Liver (tissue), 8 donors: ENCODE measurements at regions not wholly inside any gene's neighbourhood (a gene's known extent, or its start where the extent isn't known, plus 50 kb on each side); places are given as distances from the start of the nearest gene placed in this dataset.

Experiments used
- DNase-seq: peaks from one replicate; pipeline ENCODE4 v3.0.0-alpha.2; 2017; ENCODE audit warnings: low spot score
- H3K27ac ChIP-seq, 2 donors: one replicate each; pipeline ENCODE4 v1.7.0; 2013; ENCODE audit warnings: inconsistent platforms in 2 of 2, low read length in 2 of 2, control low read depth in 1 of 2, low read depth in 1 of 2, mild to moderate bottlenecking in 1 of 2
- H3K27me3 ChIP-seq, 4 donors: one replicate each; pipeline versions ENCODE4 v1.6.1 to v1.7.0; 2013; ENCODE audit warnings: low read length in 3 of 4, inconsistent platforms in 1 of 4, mild to moderate bottlenecking in 1 of 4, moderate library complexity in 1 of 4; ENCODE audit not compliant: control insufficient read depth in 4 of 4, insufficient read depth in 4 of 4
- H3K36me3 ChIP-seq, 4 donors: one replicate each; pipeline versions ENCODE4 v1.6.1 to v1.7.0; 2013; ENCODE audit warnings: low read length in 3 of 4, mild to moderate bottlenecking in 3 of 4, low read depth in 1 of 4, moderate library complexity in 1 of 4; ENCODE audit not compliant: control insufficient read depth in 4 of 4, insufficient read depth in 3 of 4
- H3K4me1 ChIP-seq, 4 donors: one replicate each; pipeline versions ENCODE4 v1.6.1 to v1.7.0; 2013; ENCODE audit warnings: low read length in 3 of 4, mild to moderate bottlenecking in 3 of 4, moderate library complexity in 1 of 4; ENCODE audit not compliant: control insufficient read depth in 4 of 4, insufficient read depth in 4 of 4
- H3K4me3 ChIP-seq, 3 donors: one replicate each; pipeline versions ENCODE4 v1.6.1 to v1.7.0; 2013; ENCODE audit warnings: low read length in 3 of 3, control low read depth in 1 of 3, low read depth in 1 of 3, mild to moderate bottlenecking in 1 of 3
- H3K9ac ChIP-seq, 2 donors: one replicate each; pipeline ENCODE4 v1.7.0; 2013; ENCODE audit warnings: low read length in 2 of 2, mild to moderate bottlenecking in 2 of 2, moderate library complexity in 2 of 2, control low read depth in 1 of 2, low read depth in 1 of 2
- H3K9me3 ChIP-seq, 4 donors: one replicate each; pipeline versions ENCODE4 v1.6.1 to v1.7.0; 2013; ENCODE audit warnings: low read length in 3 of 4; ENCODE audit not compliant: control insufficient read depth in 4 of 4
- EGR1 ChIP-seq, 2 donors: IDR thresholded peaks; 2 replicates each; pipeline ENCODE4 v1.6.1; 2016 to 2018; ENCODE audit warnings: antibody characterized with exemption in 2 of 2, low read depth in 2 of 2
- FOXA1 ChIP-seq: IDR thresholded peaks from 2 replicates; pipeline ENCODE4 v1.6.1; 2016; ENCODE audit warnings: antibody characterized with exemption
- FOXA2 ChIP-seq: IDR thresholded peaks from 2 replicates; pipeline ENCODE4 v1.6.1; 2016; ENCODE audit warnings: antibody characterized with exemption
- GABPA ChIP-seq, 2 donors: IDR thresholded peaks in 1 of 2; conservative IDR thresholded peaks in 1 of 2; 2 replicates each; pipeline ENCODE4 v1.6.1; 2016; ENCODE audit warnings: antibody characterized with exemption in 2 of 2, mild to moderate bottlenecking in 1 of 2, moderate library complexity in 1 of 2
- HNF4A ChIP-seq, 2 donors: conservative IDR thresholded peaks; 2 replicates each; pipeline ENCODE4 v1.6.1; 2016; ENCODE audit warnings: antibody characterized with exemption in 2 of 2, mild to moderate bottlenecking in 2 of 2
- HNF4G ChIP-seq: IDR thresholded peaks from 2 replicates; pipeline ENCODE4 v1.6.1; 2016; ENCODE audit warnings: antibody characterized with exemption
- JUND ChIP-seq, 2 donors: IDR thresholded peaks; 2 replicates each; pipeline ENCODE4 v1.6.1; 2016; ENCODE audit warnings: antibody characterized with exemption in 2 of 2
- NR2F2 ChIP-seq: IDR thresholded peaks from 2 replicates; pipeline ENCODE4 v1.6.1; 2016; ENCODE audit warnings: antibody characterized with exemption
- RAD21 ChIP-seq, 2 donors: IDR thresholded peaks; 2 replicates each; pipeline ENCODE4 v1.6.1; 2016; ENCODE audit warnings: antibody characterized with exemption in 2 of 2, mild to moderate bottlenecking in 2 of 2
- RXRA ChIP-seq, 2 donors: IDR thresholded peaks; 2 replicates each; pipeline ENCODE4 v1.6.1; 2017 to 2018; ENCODE audit warnings: antibody characterized with exemption in 2 of 2, mild to moderate bottlenecking in 1 of 2
- SP1 ChIP-seq: IDR thresholded peaks from 2 replicates; pipeline ENCODE4 v1.6.1; 2018; ENCODE audit warnings: antibody characterized with exemption, mild to moderate bottlenecking
- TAF1 ChIP-seq: conservative IDR thresholded peaks from 2 replicates; pipeline ENCODE4 v1.6.1; 2016; ENCODE audit warnings: antibody characterized with exemption, mild to moderate bottlenecking
- YY1 ChIP-seq: IDR thresholded peaks from 2 replicates; pipeline ENCODE4 v1.6.1; 2016; ENCODE audit warnings: antibody characterized with exemption, mild to moderate bottlenecking
- WGBS: extraction: QIAGEN DNeasy Blood & Tissue Kit; methylation state at CpG from one replicate; pipeline ENCODE4 v1.1.7; 2013; 5-methylcytosine and 5-hydroxymethylcytosine counted together
- TF ChIP-seq, protein P1 (sequence below): fragments of 150-350 bp; IDR thresholded peaks from 2 replicates; pipeline ENCODE4 v1.5.1; 2017; ENCODE audit warnings: improper control_type of control experiment, low read depth, low read length; ENCODE audit not compliant: missing input control
- TF ChIP-seq, protein P2 (sequence below): IDR thresholded peaks from 2 replicates; pipeline ENCODE4 v1.6.1; 2016; ENCODE audit warnings: antibody characterized with exemption
- TF ChIP-seq, protein P3 (sequence below): IDR thresholded peaks from 2 replicates; pipeline ENCODE4 v1.6.1; 2016; ENCODE audit warnings: antibody characterized with exemption
- TF ChIP-seq, protein P4 (sequence below): IDR thresholded peaks from 2 replicates; pipeline ENCODE4 v1.6.1; 2016; ENCODE audit warnings: antibody characterized with exemption, mild to moderate bottlenecking
- TF ChIP-seq, protein P5 (sequence below): IDR thresholded peaks from 2 replicates; pipeline ENCODE4 v1.6.1; 2016; ENCODE audit warnings: antibody characterized with exemption
- donor health status: healthy.
- donor health status: healthy.
- donor health status: healthy.
- donor health status: healthy.
- donor health status: healthy.

DNA sequence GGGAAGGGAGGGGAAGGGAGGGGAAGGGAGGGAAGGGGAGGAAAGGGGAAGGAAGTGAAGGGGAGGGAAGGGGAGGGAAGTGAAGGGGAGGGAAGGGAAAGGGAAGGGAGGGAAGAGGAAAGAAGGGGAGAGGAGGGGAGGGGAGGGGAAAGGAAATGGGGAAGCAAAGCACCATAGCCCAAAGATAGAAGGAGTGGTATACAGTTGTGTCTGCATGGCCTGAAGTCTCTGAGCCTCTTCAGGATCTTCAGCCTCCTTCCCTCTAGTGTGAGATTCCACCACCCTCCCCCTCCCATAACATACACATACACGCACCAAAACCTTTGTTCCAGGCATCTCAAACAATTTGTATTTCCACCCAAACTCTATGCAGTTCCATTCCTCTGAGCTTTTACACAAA, 96.2 kb upstream of the SERP2 start (continued):
- TF ChIP-seq, protein P1, sequence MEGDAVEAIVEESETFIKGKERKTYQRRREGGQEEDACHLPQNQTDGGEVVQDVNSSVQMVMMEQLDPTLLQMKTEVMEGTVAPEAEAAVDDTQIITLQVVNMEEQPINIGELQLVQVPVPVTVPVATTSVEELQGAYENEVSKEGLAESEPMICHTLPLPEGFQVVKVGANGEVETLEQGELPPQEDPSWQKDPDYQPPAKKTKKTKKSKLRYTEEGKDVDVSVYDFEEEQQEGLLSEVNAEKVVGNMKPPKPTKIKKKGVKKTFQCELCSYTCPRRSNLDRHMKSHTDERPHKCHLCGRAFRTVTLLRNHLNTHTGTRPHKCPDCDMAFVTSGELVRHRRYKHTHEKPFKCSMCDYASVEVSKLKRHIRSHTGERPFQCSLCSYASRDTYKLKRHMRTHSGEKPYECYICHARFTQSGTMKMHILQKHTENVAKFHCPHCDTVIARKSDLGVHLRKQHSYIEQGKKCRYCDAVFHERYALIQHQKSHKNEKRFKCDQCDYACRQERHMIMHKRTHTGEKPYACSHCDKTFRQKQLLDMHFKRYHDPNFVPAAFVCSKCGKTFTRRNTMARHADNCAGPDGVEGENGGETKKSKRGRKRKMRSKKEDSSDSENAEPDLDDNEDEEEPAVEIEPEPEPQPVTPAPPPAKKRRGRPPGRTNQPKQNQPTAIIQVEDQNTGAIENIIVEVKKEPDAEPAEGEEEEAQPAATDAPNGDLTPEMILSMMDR, result no peak
- TF ChIP-seq, protein P2, sequence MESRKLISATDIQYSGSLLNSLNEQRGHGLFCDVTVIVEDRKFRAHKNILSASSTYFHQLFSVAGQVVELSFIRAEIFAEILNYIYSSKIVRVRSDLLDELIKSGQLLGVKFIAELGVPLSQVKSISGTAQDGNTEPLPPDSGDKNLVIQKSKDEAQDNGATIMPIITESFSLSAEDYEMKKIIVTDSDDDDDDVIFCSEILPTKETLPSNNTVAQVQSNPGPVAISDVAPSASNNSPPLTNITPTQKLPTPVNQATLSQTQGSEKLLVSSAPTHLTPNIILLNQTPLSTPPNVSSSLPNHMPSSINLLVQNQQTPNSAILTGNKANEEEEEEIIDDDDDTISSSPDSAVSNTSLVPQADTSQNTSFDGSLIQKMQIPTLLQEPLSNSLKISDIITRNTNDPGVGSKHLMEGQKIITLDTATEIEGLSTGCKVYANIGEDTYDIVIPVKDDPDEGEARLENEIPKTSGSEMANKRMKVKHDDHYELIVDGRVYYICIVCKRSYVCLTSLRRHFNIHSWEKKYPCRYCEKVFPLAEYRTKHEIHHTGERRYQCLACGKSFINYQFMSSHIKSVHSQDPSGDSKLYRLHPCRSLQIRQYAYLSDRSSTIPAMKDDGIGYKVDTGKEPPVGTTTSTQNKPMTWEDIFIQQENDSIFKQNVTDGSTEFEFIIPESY, result no peak
- TF ChIP-seq RXRA (IDR thresholded peaks at IDR 0.05) (no peak), JUND (IDR thresholded peaks at IDR 0.05) (no peak), FOXA2 (no peak)
- TF ChIP-seq, protein P3, sequence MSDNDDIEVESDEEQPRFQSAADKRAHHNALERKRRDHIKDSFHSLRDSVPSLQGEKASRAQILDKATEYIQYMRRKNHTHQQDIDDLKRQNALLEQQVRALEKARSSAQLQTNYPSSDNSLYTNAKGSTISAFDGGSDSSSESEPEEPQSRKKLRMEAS, result no peak

DNA sequence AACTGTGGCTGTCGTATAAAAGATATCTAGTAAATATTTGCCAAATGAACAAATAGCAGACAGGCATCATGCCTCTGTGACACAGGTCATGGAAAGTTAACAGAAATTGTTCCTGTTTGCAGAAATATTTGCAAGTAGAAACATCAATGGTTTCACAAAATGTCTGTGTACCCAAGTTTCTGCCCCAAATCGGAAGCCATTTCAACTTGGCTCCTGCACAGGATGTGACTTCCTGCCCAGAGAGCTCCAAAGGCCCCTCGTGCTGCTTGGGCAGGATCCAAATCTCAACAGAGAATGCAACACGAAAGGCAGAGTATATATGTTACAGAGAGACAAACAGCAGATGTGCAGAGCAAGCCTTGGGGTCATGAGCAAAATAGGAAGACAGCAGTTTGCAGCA, 95.5 kb upstream of the SERP2 start:
- TF ChIP-seq YY1, result peak; percentile 95
- peak; percentile 24 to 59 for TF ChIP-seq HNF4A (conservative IDR thresholded peaks at IDR 0.05)
- no peak for TF ChIP-seq TAF1
- TF ChIP-seq, protein P3, result peak; percentile 77
- peak; percentile 36 for TF ChIP-seq FOXA1
- TF ChIP-seq RAD21 (IDR thresholded peaks at IDR 0.05), result peak; percentile 48 to 62
- peak; percentile 79 to 86 for TF ChIP-seq RXRA (IDR thresholded peaks at IDR 0.05)
- TF ChIP-seq EGR1 (IDR thresholded peaks at IDR 0.05; ENCODE audit: low read depth in 2 of 2), result peak; percentile 58 to 73
- TF ChIP-seq HNF4G, result no peak
- TF ChIP-seq, protein P2, result peak; percentile 67
- TF ChIP-seq FOXA2, result peak; percentile 60
- TF ChIP-seq, protein P4, sequence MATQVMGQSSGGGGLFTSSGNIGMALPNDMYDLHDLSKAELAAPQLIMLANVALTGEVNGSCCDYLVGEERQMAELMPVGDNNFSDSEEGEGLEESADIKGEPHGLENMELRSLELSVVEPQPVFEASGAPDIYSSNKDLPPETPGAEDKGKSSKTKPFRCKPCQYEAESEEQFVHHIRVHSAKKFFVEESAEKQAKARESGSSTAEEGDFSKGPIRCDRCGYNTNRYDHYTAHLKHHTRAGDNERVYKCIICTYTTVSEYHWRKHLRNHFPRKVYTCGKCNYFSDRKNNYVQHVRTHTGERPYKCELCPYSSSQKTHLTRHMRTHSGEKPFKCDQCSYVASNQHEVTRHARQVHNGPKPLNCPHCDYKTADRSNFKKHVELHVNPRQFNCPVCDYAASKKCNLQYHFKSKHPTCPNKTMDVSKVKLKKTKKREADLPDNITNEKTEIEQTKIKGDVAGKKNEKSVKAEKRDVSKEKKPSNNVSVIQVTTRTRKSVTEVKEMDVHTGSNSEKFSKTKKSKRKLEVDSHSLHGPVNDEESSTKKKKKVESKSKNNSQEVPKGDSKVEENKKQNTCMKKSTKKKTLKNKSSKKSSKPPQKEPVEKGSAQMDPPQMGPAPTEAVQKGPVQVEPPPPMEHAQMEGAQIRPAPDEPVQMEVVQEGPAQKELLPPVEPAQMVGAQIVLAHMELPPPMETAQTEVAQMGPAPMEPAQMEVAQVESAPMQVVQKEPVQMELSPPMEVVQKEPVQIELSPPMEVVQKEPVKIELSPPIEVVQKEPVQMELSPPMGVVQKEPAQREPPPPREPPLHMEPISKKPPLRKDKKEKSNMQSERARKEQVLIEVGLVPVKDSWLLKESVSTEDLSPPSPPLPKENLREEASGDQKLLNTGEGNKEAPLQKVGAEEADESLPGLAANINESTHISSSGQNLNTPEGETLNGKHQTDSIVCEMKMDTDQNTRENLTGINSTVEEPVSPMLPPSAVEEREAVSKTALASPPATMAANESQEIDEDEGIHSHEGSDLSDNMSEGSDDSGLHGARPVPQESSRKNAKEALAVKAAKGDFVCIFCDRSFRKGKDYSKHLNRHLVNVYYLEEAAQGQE, result peak; percentile 69
- TF ChIP-seq NR2F2, result no peak
- TF ChIP-seq JUND (IDR thresholded peaks at IDR 0.05), result peak in 1 of 2 donors; percentile 46
- TF ChIP-seq GABPA (IDR thresholded peaks at IDR 0.05 in 1 of 2, conservative IDR thresholded peaks at IDR 0.05 in 1 of 2), result peak; percentile 55 to 71
- TF ChIP-seq, protein P1, result no peak
- TF ChIP-seq, protein P5, sequence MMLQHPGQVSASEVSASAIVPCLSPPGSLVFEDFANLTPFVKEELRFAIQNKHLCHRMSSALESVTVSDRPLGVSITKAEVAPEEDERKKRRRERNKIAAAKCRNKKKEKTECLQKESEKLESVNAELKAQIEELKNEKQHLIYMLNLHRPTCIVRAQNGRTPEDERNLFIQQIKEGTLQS, result no peak
- TF ChIP-seq SP1, result peak; percentile 88
- Histone ChIP-seq H3K36me3 (no peaks in the 10 kb centered on the region), H3K9me3 (no peaks in the 10 kb centered on the region), H3K27ac (peak overlapping the region; percentile 25 to 78), H3K4me3 (no peak overlapping the region), H3K4me1 (peaks cover 13 to 38% (median 21%) of the 10 kb centered on the region in 4 donors), H3K9ac (no peak overlapping the region), H3K27me3 (no peaks in the 10 kb centered on the region)
- WGBS, result 9% methylated on average over 4 of the region's 4 CpGs
- DNase-seq, result no peak
